Ishikawa (cell line): ENCODE measurements at regions not wholly inside any gene's neighbourhood (a gene's known extent, or its start where the extent isn't known, plus 50 kb on each side); places are given as distances from the start of the nearest gene placed in this dataset.

Experiments used
- CEBPB ChIP-seq: IDR thresholded peaks from 2 replicates; pipeline ENCODE4 v1.6.1; 2012
- CREB1 ChIP-seq: IDR thresholded peaks from 2 replicates; pipeline ENCODE4 v1.6.1; 2012; ENCODE audit warnings: low read depth
- EGR1 ChIP-seq: IDR thresholded peaks from 2 replicates; pipeline ENCODE4 v1.6.1; 2012
- EP300 ChIP-seq: IDR thresholded peaks from 2 replicates; pipeline ENCODE4 v1.6.1; 2012; ENCODE audit warnings: borderline replicate concordance
- FOXM1 ChIP-seq: IDR thresholded peaks from 2 replicates; pipeline ENCODE4 v1.6.1; 2012; ENCODE audit warnings: low read depth, borderline replicate concordance
- RAD21 ChIP-seq: IDR thresholded peaks from 2 replicates; pipeline ENCODE4 v1.6.1; 2012; ENCODE audit warnings: low read depth
- TAF1 ChIP-seq: IDR thresholded peaks from 2 replicates; pipeline ENCODE4 v1.6.1; 2012; ENCODE audit warnings: low read depth, mild to moderate bottlenecking
- TEAD4 ChIP-seq: IDR thresholded peaks from 2 replicates; pipeline ENCODE4 v1.6.1; 2012
- YY1 ChIP-seq: IDR thresholded peaks from 2 replicates; pipeline ENCODE4 v1.6.1; 2012; ENCODE audit warnings: low read depth
- ZBTB7A ChIP-seq: IDR thresholded peaks from 2 replicates; pipeline ENCODE4 v1.6.1; 2012; ENCODE audit warnings: low read depth
- TF ChIP-seq, protein P1 (sequence below): IDR thresholded peaks from 2 replicates; pipeline ENCODE4 v1.6.1; 2012; ENCODE audit warnings: low read depth, mild to moderate bottlenecking
- TF ChIP-seq, protein P2 (sequence below): IDR thresholded peaks from 2 replicates; pipeline ENCODE4 v1.6.1; 2012
- TF ChIP-seq, protein P3 (sequence below): IDR thresholded peaks from 2 replicates; pipeline ENCODE4 v1.6.1; 2012

GRCh38 chr9:126238415-126238814 lies 88.2 kb upstream of the MVB12B start:
- TF ChIP-seq, protein P1, sequence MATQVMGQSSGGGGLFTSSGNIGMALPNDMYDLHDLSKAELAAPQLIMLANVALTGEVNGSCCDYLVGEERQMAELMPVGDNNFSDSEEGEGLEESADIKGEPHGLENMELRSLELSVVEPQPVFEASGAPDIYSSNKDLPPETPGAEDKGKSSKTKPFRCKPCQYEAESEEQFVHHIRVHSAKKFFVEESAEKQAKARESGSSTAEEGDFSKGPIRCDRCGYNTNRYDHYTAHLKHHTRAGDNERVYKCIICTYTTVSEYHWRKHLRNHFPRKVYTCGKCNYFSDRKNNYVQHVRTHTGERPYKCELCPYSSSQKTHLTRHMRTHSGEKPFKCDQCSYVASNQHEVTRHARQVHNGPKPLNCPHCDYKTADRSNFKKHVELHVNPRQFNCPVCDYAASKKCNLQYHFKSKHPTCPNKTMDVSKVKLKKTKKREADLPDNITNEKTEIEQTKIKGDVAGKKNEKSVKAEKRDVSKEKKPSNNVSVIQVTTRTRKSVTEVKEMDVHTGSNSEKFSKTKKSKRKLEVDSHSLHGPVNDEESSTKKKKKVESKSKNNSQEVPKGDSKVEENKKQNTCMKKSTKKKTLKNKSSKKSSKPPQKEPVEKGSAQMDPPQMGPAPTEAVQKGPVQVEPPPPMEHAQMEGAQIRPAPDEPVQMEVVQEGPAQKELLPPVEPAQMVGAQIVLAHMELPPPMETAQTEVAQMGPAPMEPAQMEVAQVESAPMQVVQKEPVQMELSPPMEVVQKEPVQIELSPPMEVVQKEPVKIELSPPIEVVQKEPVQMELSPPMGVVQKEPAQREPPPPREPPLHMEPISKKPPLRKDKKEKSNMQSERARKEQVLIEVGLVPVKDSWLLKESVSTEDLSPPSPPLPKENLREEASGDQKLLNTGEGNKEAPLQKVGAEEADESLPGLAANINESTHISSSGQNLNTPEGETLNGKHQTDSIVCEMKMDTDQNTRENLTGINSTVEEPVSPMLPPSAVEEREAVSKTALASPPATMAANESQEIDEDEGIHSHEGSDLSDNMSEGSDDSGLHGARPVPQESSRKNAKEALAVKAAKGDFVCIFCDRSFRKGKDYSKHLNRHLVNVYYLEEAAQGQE = no peak
- TF ChIP-seq YY1 (no peak), FOXM1 (no peak), RAD21 (no peak), EP300 (no peak), CEBPB (no peak), TEAD4 (no peak), TAF1 (no peak), EGR1 (no peak), CREB1 (no peak), ZBTB7A (no peak)
- TF ChIP-seq, protein P2, sequence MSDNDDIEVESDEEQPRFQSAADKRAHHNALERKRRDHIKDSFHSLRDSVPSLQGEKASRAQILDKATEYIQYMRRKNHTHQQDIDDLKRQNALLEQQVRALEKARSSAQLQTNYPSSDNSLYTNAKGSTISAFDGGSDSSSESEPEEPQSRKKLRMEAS = no peak
- TF ChIP-seq, protein P3, sequence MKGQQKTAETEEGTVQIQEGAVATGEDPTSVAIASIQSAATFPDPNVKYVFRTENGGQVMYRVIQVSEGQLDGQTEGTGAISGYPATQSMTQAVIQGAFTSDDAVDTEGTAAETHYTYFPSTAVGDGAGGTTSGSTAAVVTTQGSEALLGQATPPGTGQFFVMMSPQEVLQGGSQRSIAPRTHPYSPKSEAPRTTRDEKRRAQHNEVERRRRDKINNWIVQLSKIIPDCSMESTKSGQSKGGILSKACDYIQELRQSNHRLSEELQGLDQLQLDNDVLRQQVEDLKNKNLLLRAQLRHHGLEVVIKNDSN = no peak
